ENCODE measurements at regions not wholly inside any gene's neighbourhood (a gene's known extent, or its start where the extent isn't known, plus 50 kb on each side); places are given as distances from the start of the nearest gene placed in this dataset.

DNA sequence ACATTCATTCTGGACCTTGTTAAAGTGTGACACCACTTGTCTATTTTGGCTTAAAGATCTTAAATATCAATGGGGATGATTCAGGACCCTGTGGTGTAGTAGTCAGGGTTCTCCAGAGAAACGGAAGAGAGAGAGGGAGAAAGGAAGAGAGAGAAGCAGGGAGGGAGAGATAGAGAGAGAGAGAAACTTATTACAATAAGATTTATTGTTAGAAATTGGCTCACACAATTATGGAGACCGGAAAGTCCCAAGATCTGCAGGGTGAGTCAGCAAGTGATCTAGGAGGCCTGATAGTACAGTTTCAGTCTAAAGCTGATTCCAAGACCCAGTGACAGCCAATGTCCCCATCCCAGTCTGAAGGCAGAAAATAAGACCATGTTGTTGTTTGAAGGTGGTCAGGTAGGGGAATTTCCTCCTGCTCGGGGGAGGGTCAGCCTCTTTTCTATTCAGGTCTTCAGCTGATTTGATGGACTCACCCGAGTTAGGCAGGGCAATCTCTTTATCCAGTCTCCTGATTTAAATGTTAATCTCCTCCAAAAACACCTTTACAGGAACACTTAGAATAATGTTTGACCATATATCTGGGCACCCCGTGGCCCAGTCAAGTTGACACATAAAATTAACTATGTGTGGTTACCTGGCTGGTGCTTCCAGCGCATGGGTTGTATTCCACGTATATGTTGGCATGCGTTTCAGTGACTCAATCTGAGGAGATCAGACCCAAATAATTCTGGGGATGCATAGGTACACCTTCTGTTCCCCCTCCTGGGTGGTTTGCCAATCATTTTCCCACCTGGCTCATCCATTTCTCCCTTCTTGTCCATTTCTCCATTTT, 1350.5 kb downstream of the TBC1D22A start:
- H3K4me3 ChIP-seq (ENCODE audit: low read length) = no peak overlapping the region
- no peak for DNase-seq (ENCODE audit: low read depth, low spot score)

DNA sequence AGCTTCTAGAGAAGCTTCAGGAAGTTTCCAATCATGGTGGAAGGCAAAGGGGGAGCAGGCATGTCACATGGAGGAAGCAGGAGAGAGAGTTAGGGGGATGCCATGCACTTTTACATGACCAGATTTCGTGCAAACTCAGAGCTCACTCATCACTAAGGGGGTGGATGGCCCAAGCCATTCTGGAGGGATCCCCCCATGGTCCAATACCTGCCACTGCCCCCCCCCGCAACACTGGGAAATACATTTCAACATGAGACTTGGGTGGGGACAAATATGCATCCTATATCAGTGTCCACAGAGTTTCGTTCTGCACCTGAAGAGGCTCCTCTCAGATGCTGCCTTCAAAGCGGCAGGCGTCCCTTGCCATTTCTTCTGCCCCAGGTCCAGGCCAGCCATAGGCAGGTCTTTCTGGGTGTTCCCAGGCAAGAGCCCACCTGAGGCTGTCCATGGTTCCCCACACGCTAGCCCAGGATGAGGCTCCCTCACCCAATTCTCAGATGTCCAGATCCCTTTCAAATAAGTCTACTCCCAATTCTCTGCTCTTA, 1344.3 kb downstream of the TBC1D22A start:
- DNase-seq (ENCODE audit: low read depth, low spot score) = no peak

GRCh38 chr22:48106215-48106614, 1343.8 kb downstream of the TBC1D22A start:
- no peak for DNase-seq (ENCODE audit: low read depth, low spot score)

More for the DNA sequence above, 1344.3 kb downstream of the TBC1D22A start:
- no peak overlapping the region for H3K4me3 ChIP-seq (ENCODE audit: low read length)

GRCh38 chr22:48105259-48105658, 1342.8 kb downstream of the TBC1D22A start:
- H3K4me3 ChIP-seq (ENCODE audit: low read length) = no peak overlapping the region

More at GRCh38 chr22:48106215-48106614, 1343.8 kb downstream of the TBC1D22A start:
- no peak overlapping the region for H3K4me3 ChIP-seq (ENCODE audit: low read length)

GRCh38 chr22:48104766-48105165, 1342.3 kb downstream of the TBC1D22A start:
- DNase-seq (ENCODE audit: low read depth, low spot score) = no peak

More at GRCh38 chr22:48105259-48105658, 1342.8 kb downstream of the TBC1D22A start:
- no peak for DNase-seq (ENCODE audit: low read depth, low spot score)

DNA sequence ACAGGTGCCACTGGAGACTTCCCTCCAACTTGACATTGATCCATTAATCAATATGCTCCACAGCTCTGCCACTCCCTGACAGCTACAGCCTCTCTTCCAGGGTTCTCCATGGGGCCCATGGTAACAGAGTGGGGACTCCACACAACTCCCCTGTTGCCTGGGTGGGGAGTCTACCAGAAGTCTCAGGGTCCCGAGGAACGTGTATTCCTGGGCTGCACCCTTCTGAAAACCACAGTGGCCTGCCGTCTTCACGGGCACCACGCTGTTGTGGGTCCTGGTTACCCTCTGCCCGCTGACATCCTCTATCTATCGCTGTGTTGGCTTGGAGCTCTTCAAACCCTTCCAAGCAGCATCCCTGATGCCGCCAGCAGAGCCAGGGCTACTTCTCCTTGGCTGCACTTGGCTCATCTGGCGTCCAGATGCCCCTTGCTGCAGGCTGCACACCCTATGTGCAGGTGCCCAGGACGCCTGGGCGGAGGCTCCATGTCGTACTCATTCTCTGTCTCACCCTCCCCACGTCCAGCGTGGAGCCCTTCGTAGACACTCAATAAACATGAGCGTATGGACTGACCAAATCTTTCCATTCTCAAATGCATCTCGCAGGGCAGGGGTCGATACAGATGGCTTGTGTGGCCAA, 1341.8 kb downstream of the TBC1D22A start:
- DNase-seq (ENCODE audit: low read depth, low spot score) = no peak
- no peak overlapping the region for H3K4me3 ChIP-seq (ENCODE audit: low read length)

More at GRCh38 chr22:48104766-48105165, 1342.3 kb downstream of the TBC1D22A start:
- H3K4me3 ChIP-seq (ENCODE audit: low read length) = no peak overlapping the region

- no peak for DNase-seq (ENCODE audit: low read depth, low spot score)
- no peak overlapping the region for H3K4me3 ChIP-seq (ENCODE audit: low read length)
Measured at GRCh38 chr22:48103126-48103875, 1340.9 kb downstream of the TBC1D22A start.

DNA sequence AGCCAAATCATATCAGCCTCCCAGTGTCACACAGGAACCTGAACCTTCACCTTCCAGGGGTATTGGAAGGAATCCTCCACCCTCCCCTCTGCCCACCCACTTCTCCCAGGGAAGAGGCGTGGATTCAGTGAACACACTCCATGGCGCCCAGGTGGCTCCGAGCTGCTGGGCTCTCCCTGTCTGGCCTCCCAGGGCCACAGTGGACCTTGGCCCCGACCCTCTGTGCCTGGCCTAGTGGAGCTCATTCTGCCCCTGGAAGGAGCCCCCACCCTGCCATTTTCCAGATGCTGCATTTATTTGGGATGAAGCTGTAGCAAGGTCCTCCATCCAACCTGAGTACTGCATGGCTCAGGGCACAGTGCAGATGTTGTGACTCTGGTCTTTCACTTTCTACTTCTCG, 1340.1 kb downstream of the TBC1D22A start:
- DNase-seq (ENCODE audit: low read depth, low spot score) = no peak
- no peak overlapping the region for H3K4me3 ChIP-seq (ENCODE audit: low read length)

- DNase-seq (ENCODE audit: low read depth, low spot score) = no peak
Measured at GRCh38 chr22:48101704-48102103, 1339.3 kb downstream of the TBC1D22A start.

DNA sequence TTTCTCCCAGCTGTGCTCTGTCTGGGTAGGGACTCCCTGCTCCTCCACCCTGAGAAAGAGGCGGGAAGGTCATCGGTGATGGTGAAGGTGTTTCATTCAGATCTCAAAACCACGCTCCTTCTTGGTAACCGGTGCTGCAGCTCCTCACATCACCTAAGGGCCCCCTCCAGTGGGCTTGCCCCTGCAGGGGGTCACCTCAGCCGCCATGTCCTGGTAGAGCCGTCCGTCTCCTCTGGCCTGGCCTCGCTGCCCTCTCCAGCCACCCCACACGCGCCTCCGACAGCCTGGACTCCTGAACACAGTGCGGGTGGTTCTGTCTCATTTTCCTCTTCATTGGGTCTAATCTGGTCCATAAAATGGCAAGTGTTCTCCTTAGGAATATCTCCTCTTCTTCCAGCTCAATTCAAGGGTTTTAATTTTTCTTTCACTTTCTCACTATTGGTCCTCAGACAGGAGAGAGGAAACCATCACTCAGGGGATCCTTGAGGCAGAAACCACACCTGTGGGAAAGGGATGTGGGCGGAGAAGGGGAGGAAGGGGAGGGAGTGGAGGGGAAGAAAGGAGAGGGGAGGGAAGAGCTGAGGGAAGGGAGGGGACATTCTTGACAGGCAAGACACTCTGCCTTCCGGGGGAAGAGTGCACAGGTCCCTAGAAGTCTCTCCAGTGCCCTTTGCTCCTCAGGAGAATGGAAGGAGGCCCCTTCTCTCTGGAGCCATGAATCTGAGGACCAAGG, 1338.4 kb downstream of the TBC1D22A start:
- H3K4me3 ChIP-seq (ENCODE audit: low read length) = peak overlapping the region; percentile 37
- DNase-seq (ENCODE audit: low read depth, low spot score) = peak; percentile 94

More at GRCh38 chr22:48101704-48102103, 1339.3 kb downstream of the TBC1D22A start:
- no peak overlapping the region for H3K4me3 ChIP-seq (ENCODE audit: low read length)

GRCh38 chr22:48099671-48100070, 1337.2 kb downstream of the TBC1D22A start:
- no peak overlapping the region for H3K4me3 ChIP-seq (ENCODE audit: low read length)
- DNase-seq (ENCODE audit: low read depth, low spot score) = no peak

- peak; percentile 20 for DNase-seq (ENCODE audit: low read depth, low spot score)
Measured at GRCh38 chr22:48099251-48099650, 1336.8 kb downstream of the TBC1D22A start.

GRCh38 chr22:48098921-48099245, 1336.4 kb downstream of the TBC1D22A start:
- DNase-seq (ENCODE audit: low read depth, low spot score) = no peak

More at GRCh38 chr22:48099251-48099650, 1336.8 kb downstream of the TBC1D22A start:
- H3K4me3 ChIP-seq (ENCODE audit: low read length) = no peak overlapping the region

GRCh38 chr22:48098243-48098920, 1335.9 kb downstream of the TBC1D22A start:
- DNase-seq (ENCODE audit: low read depth, low spot score) = peak; percentile 97

More at GRCh38 chr22:48098921-48099245, 1336.4 kb downstream of the TBC1D22A start:
- peak overlapping the region; percentile 35 for H3K4me3 ChIP-seq (ENCODE audit: low read length)

DNA sequence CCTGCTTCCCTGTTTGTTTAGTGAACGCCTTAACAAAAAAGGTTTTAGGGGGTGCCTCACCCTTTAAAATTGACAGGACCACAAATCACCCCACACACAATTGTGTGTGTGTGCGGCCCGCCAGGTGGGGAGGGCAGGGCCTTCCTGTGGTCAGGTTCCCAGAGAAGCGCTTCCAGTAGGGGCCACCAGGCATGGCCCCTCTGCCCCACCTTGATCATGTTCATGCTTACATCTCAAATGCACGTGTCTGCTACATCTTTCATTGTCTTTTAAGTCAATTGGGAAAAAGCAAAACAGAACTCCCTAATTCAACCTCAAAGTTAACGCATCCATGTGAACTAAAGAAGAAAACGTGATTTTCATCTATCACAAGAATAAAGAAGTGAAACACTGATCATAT, 1335.3 kb downstream of the TBC1D22A start:
- DNase-seq (ENCODE audit: low read depth, low spot score) = peak; percentile 21
- H3K4me3 ChIP-seq (ENCODE audit: low read length) = no peak overlapping the region; the same call in 1 of the 2 replicates

More at GRCh38 chr22:48098243-48098920, 1335.9 kb downstream of the TBC1D22A start:
- peak overlapping the region; percentile 35 for H3K4me3 ChIP-seq (ENCODE audit: low read length)

- no peak for DNase-seq (ENCODE audit: low read depth, low spot score)
- no peak overlapping the region for H3K4me3 ChIP-seq (ENCODE audit: low read length)
Measured at GRCh38 chr22:48096851-48097665, 1334.6 kb downstream of the TBC1D22A start.

GRCh38 chr22:48096411-48096810, 1334.0 kb downstream of the TBC1D22A start:
- no peak overlapping the region for H3K4me3 ChIP-seq (ENCODE audit: low read length)
- DNase-seq (ENCODE audit: low read depth, low spot score) = no peak

All from Jurkat, Clone E6-1 (cell line).